HEK293 (cell line): ENCODE measurements at regions not wholly inside any gene's neighbourhood (a gene's known extent, or its start where the extent isn't known, plus 50 kb on each side); places are given as distances from the start of the nearest gene placed in this dataset.

Experiments
- GLIS2 ChIP-seq: fragments of 450-650 bp; formaldehyde crosslinking; IDR thresholded peaks from 2 replicates; pipeline ENCODE4 v1.5.1; 2016; ENCODE audit warnings: missing biosample characterization, missing genetic modification characterization
- KLF16 ChIP-seq: fragments of 450-650 bp; formaldehyde crosslinking; IDR thresholded peaks from 2 replicates; pipeline ENCODE4 v1.5.1; 2017; ENCODE audit warnings: missing biosample characterization, missing genetic modification characterization
- SETDB1 ChIP-seq: IDR thresholded peaks from one replicate; pipeline ENCODE4 v1.6.1; 2017; ENCODE audit warnings: mild to moderate bottlenecking, low read length, moderate library complexity, mixed read lengths; ENCODE audit not compliant: insufficient read length
- ZFP3 ChIP-seq: fragments of 450-650 bp; formaldehyde crosslinking; IDR thresholded peaks from 2 replicates; pipeline ENCODE4 v1.5.1; 2016; ENCODE audit warnings: low read depth, missing biosample characterization, missing genetic modification characterization
- ZNF146 ChIP-seq: fragments of 450-650 bp; formaldehyde crosslinking; IDR thresholded peaks from 2 replicates; pipeline ENCODE4 v1.5.1; 2016; ENCODE audit warnings: missing biosample characterization, missing genetic modification characterization
- ZNF423 ChIP-seq: fragments of 450-650 bp; formaldehyde crosslinking; IDR thresholded peaks from 2 replicates; pipeline ENCODE4 v1.5.1; 2016; ENCODE audit warnings: missing biosample characterization, missing genetic modification characterization
- ZNF830 ChIP-seq: fragments of 450-650 bp; IDR thresholded peaks from 2 replicates; pipeline ENCODE4 v1.5.0; 2018; ENCODE audit warnings: missing biosample characterization, missing genetic modification characterization, low read depth, mild to moderate bottlenecking, moderate library complexity
- ZNF843 ChIP-seq: fragments of 450-650 bp; formaldehyde crosslinking; IDR thresholded peaks from 2 replicates; pipeline ENCODE4 v1.5.1; 2016; ENCODE audit warnings: missing biosample characterization, missing genetic modification characterization
- TF ChIP-seq, protein P1 (sequence below): fragments of 450-650 bp; formaldehyde crosslinking; IDR thresholded peaks from 2 replicates; pipeline ENCODE4 v1.5.1; 2016; ENCODE audit warnings: missing biosample characterization, missing genetic modification characterization
- TF ChIP-seq, protein P2 (sequence below): fragments of 450-650 bp; formaldehyde crosslinking; IDR thresholded peaks from 2 replicates; pipeline ENCODE4 v1.5.1; 2016; ENCODE audit warnings: missing biosample characterization, missing genetic modification characterization

DNA sequence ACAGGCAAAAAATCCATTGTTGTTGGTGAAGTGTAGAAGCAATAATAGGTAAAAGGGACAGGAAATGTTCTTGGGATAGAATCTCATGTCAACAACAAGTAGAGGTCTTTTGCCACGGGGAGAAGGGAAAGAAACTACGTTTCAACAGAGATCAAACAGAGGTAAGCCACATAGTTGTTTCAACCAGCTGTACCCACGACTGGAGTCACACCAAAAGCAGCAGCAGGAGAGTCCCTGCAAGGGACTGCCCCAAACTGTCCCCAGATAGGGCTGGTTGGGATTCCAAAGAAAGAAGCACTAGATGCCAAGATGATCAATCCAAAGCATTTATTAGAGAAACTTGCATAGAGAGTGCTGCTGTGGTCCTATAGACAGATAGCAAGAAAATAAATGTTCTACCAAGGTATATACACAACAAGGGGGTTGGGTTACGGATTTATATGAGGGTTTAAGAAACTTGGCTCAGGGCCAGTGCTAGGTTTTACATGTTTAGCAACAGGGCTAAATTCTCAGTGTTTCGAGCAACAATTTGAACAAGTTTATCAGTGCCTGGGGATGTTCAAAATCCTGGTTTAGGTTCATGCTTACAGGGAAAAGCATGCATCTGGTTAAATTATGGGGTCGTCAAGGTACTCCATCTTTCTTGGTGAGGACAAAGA, 466.5 kb downstream of the MMUT start:
- TF ChIP-seq GLIS2 (tag by site-specific recombination), result no peak
- no peak for TF ChIP-seq ZNF146 (tag by site-specific recombination)
- no peak for TF ChIP-seq ZFP3 (tag by site-specific recombination)
- TF ChIP-seq ZNF423 (tag by site-specific recombination), result no peak
- TF ChIP-seq, protein P1, sequence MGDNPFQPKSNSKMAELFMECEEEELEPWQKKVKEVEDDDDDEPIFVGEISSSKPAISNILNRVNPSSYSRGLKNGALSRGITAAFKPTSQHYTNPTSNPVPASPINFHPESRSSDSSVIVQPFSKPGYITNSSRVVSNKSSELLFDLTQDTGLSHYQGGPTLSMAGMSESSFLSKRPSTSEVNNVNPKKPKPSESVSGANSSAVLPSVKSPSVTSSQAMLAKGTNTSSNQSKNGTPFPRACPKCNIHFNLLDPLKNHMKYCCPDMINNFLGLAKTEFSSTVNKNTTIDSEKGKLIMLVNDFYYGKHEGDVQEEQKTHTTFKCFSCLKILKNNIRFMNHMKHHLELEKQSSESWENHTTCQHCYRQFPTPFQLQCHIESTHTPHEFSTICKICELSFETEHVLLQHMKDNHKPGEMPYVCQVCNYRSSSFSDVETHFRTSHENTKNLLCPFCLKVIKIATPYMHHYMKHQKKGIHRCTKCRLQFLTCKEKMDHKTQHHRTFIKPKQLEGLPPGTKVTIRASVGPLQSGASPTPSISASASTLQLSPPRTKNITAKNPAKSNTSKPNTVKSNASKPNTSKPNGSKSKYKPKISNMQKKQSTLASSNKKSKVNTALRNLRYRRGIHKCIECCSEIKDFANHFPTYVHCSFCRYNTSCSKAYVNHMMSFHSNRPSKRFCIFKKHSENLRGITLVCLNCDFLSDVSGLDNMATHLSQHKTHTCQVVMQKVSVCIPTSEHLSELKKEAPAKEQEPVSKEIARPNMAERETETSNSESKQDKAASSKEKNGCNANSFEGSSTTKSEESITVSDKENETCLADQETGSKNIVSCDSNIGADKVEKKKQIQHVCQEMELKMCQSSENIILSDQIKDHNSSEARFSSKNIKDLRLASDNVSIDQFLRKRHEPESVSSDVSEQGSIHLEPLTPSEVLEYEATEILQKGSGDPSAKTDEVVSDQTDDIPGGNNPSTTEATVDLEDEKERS (tag by site-specific recombination), result no peak
- TF ChIP-seq SETDB1, result no peak
- TF ChIP-seq, protein P2, sequence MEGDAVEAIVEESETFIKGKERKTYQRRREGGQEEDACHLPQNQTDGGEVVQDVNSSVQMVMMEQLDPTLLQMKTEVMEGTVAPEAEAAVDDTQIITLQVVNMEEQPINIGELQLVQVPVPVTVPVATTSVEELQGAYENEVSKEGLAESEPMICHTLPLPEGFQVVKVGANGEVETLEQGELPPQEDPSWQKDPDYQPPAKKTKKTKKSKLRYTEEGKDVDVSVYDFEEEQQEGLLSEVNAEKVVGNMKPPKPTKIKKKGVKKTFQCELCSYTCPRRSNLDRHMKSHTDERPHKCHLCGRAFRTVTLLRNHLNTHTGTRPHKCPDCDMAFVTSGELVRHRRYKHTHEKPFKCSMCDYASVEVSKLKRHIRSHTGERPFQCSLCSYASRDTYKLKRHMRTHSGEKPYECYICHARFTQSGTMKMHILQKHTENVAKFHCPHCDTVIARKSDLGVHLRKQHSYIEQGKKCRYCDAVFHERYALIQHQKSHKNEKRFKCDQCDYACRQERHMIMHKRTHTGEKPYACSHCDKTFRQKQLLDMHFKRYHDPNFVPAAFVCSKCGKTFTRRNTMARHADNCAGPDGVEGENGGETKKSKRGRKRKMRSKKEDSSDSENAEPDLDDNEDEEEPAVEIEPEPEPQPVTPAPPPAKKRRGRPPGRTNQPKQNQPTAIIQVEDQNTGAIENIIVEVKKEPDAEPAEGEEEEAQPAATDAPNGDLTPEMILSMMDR (tag by site-specific recombination), result no peak
- no peak for TF ChIP-seq KLF16 (tag by site-specific recombination)
- no peak for TF ChIP-seq ZNF843
- no peak for TF ChIP-seq ZNF830 (tag by site-specific recombination)
